SK-N-SH treated with all-trans-retinoic acid at 6 μM for 48 hours (cell line): ENCODE measurements at regions not wholly inside any gene's neighbourhood (a gene's known extent, or its start where the extent isn't known, plus 50 kb on each side); places are given as distances from the start of the nearest gene placed in this dataset.

Experiments used
- ARNTL ChIP-seq: fragments of 450-650 bp; formaldehyde crosslinking; IDR thresholded peaks from 2 replicates; pipeline ENCODE4 v1.5.0; 2020; ENCODE audit warnings: low read depth, mild to moderate bottlenecking, moderate library complexity, borderline replicate concordance
- OSR1 ChIP-seq: fragments of 250-450 bp; sonication (Bioruptor Pico); IDR thresholded peaks from 2 replicates; pipeline ENCODE4 v1.8.0; 2022; ENCODE audit warnings: moderate library complexity, mild to moderate bottlenecking, inconsistent platforms
- POU6F1 ChIP-seq: fragments of 250-450 bp; sonication (Bioruptor Pico); IDR thresholded peaks from 2 replicates; pipeline ENCODE4 v1.8.0; 2021; ENCODE audit warnings: low read depth, mild to moderate bottlenecking, moderate library complexity, borderline replicate concordance
- PPARA ChIP-seq: fragments of 250-450 bp; sonication (Bioruptor Pico); IDR thresholded peaks from 2 replicates; pipeline ENCODE4 v1.5.0; 2020; ENCODE audit warnings: mild to moderate bottlenecking, borderline replicate concordance
- RARB ChIP-seq: fragments of 250-450 bp; sonication (Bioruptor Pico); IDR thresholded peaks from 2 replicates; pipeline ENCODE4 v1.8.0; 2021; ENCODE audit warnings: mild to moderate bottlenecking, moderate library complexity
- SNAI2 ChIP-seq: fragments of 250-450 bp; sonication (Bioruptor Pico); IDR thresholded peaks from 2 replicates; pipeline ENCODE4 v1.5.0; 2020; ENCODE audit warnings: mild to moderate bottlenecking, moderate library complexity
- ZFP30 ChIP-seq: fragments of 450-650 bp; formaldehyde crosslinking; IDR thresholded peaks from 2 replicates; pipeline ENCODE4 v1.5.0; 2022; ENCODE audit warnings: mild to moderate bottlenecking, moderate library complexity
- ZNF70 ChIP-seq: fragments of 450-650 bp; formaldehyde crosslinking; IDR thresholded peaks from 2 replicates; pipeline ENCODE4 v1.5.0; 2020; ENCODE audit warnings: mild to moderate bottlenecking, moderate library complexity
- ZNF8 ChIP-seq: fragments of 450-650 bp; formaldehyde crosslinking; IDR thresholded peaks from 2 replicates; pipeline ENCODE4 v1.5.0; 2020; ENCODE audit warnings: mild to moderate bottlenecking, moderate library complexity
- TF ChIP-seq, protein P1 (sequence below): fragments of 250-450 bp; sonication (Bioruptor Pico); IDR thresholded peaks from 2 replicates; pipeline ENCODE4 v1.8.0; 2020; ENCODE audit warnings: mild to moderate bottlenecking, moderate library complexity, borderline replicate concordance
- TF ChIP-seq, protein P2 (sequence below): fragments of 250-450 bp; sonication (Bioruptor Pico); IDR thresholded peaks from 2 replicates; pipeline ENCODE4 v1.5.1; 2020; ENCODE audit warnings: low read depth, mild to moderate bottlenecking, moderate library complexity

DNA sequence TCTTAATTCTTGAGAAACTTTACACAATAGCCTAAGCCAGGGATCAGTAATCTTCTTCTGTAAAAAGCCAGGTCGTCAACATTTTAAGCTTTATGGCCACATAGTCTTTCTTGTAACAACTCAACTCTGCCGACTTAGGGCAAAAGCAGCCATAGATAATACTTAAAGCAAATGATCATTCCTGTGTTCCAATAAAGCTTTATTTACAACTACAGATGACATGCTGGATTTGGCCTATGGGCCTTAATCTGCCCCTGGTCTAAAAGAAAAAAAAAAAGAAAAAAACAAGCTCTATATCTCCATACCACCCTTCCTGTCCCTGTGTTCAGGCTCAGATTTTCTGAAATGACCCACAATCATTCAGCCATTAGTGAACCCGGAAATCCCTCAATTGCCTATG is 220.3 kb downstream of the ENC1 start:
- TF ChIP-seq, protein P1, sequence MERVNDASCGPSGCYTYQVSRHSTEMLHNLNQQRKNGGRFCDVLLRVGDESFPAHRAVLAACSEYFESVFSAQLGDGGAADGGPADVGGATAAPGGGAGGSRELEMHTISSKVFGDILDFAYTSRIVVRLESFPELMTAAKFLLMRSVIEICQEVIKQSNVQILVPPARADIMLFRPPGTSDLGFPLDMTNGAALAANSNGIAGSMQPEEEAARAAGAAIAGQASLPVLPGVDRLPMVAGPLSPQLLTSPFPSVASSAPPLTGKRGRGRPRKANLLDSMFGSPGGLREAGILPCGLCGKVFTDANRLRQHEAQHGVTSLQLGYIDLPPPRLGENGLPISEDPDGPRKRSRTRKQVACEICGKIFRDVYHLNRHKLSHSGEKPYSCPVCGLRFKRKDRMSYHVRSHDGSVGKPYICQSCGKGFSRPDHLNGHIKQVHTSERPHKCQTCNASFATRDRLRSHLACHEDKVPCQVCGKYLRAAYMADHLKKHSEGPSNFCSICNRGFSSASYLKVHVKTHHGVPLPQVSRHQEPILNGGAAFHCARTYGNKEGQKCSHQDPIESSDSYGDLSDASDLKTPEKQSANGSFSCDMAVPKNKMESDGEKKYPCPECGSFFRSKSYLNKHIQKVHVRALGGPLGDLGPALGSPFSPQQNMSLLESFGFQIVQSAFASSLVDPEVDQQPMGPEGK (CRISPR knock-in tag), result no peak
- TF ChIP-seq ZNF8 (CRISPR knock-in tag) (no peak), SNAI2 (CRISPR knock-in tag) (no peak), POU6F1 (CRISPR knock-in tag) (no peak), ZFP30 (CRISPR knock-in tag) (no peak), RARB (CRISPR knock-in tag) (no peak), ARNTL (CRISPR knock-in tag) (no peak), OSR1 (CRISPR knock-in tag) (no peak), ZNF70 (CRISPR knock-in tag) (no peak), PPARA (CRISPR knock-in tag) (no peak)
- TF ChIP-seq, protein P2, sequence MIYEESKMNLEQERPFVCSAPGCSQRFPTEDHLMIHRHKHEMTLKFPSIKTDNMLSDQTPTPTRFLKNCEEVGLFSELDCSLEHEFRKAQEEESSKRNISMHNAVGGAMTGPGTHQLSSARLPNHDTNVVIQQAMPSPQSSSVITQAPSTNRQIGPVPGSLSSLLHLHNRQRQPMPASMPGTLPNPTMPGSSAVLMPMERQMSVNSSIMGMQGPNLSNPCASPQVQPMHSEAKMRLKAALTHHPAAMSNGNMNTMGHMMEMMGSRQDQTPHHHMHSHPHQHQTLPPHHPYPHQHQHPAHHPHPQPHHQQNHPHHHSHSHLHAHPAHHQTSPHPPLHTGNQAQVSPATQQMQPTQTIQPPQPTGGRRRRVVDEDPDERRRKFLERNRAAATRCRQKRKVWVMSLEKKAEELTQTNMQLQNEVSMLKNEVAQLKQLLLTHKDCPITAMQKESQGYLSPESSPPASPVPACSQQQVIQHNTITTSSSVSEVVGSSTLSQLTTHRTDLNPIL (CRISPR knock-in tag), result no peak
